ENCODE measurements at regions not wholly inside any gene's neighbourhood (a gene's known extent, or its start where the extent isn't known, plus 50 kb on each side); places are given as distances from the start of the nearest gene placed in this dataset.

GRCh38 chr15:98025237-98025636 is 64.7 kb downstream of the ARRDC4 start:
- POLR2A ChIA-PET (ENCODE audit: unreplicated experiment): no interaction called here
- no peak; the same call in 1 of the 2 replicates for ATAC-seq
- BruUV-seq (replicated peaks): no TSS peak

GRCh38 chr15:98034731-98035130 is 74.2 kb downstream of the ARRDC4 start:
- no peaks in the 10 kb centered on the region for H3K79me2 ChIP-seq (ENCODE audit: low read length)
- no peak for DNase-seq

More at GRCh38 chr15:98025237-98025636, 64.7 kb downstream of the ARRDC4 start:
- Histone ChIP-seq H3K27me3 (ENCODE audit: low read length) (peaks cover 16% of the 10 kb centered on the region), H3K4me3 (ENCODE audit: low read length) (no peak overlapping the region), H4K20me1 (ENCODE audit: low read length) (no peaks in the 10 kb centered on the region), H3K9ac (ENCODE audit: low read length) (no peak overlapping the region), H2AFZ (ENCODE audit: low read length) (no peak overlapping the region), H3K79me2 (ENCODE audit: low read length) (no peaks in the 10 kb centered on the region), H3K9me3 (ENCODE audit: low read length) (0 out of 2 replicates have a peak, but pooled peaks cover 3% of the 10 kb centered on the region), H3K36me3 (ENCODE audit: low read depth, low read length) (no peaks in the 10 kb centered on the region), H3K27ac (ENCODE audit: low read length) (no peak overlapping the region), H3F3A (ENCODE audit: low read length, unreplicated experiment) (no peaks in the 10 kb centered on the region), H3K4me1 (ENCODE audit: insufficient read depth, low read length) (peaks cover 5% of the 10 kb centered on the region), H3K4me2 (ENCODE audit: low read length) (no peak overlapping the region), H3K9me2 (replicated peaks; ENCODE audit: low read length) (no peaks in the 10 kb centered on the region)
- CTCF ChIA-PET: interaction anchor here (0.6 kb wide), 1 partner anchor 397 kb away, joined by 3 read pairs; no protein-coding TSS in a partner anchor
- intact Hi-C loops (cut with micrococcal nuclease): no loop called here
- TF ChIP-seq EZH2 (IDR thresholded peaks at IDR 0.05; ENCODE audit: low read length, unreplicated experiment) (no peak), CTCF (conservative IDR thresholded peaks at IDR 0.05; ENCODE audit: low read depth, low read length) (no peak), EZH2phosphoT487 (IDR thresholded peaks at IDR 0.05; ENCODE audit: borderline replicate concordance, low read length) (no peak)
- DNase-seq: peak; percentile 64

More at GRCh38 chr15:98034731-98035130, 74.2 kb downstream of the ARRDC4 start:
- H3K27ac ChIP-seq (ENCODE audit: low read length): no peak overlapping the region
- POLR2A ChIA-PET (ENCODE audit: unreplicated experiment): no interaction called here
- no peaks in the 10 kb centered on the region for H3K36me3 ChIP-seq (ENCODE audit: low read depth, low read length)
- H3K27me3 ChIP-seq (ENCODE audit: low read length): peaks cover 11% of the 10 kb centered on the region
- TF ChIP-seq CTCF (conservative IDR thresholded peaks at IDR 0.05; ENCODE audit: low read depth, low read length): no peak
- TF ChIP-seq EZH2phosphoT487 (IDR thresholded peaks at IDR 0.05; ENCODE audit: borderline replicate concordance, low read length): no peak
- TF ChIP-seq EZH2 (IDR thresholded peaks at IDR 0.05; ENCODE audit: low read length, unreplicated experiment): no peak
- no peak overlapping the region for H3K4me3 ChIP-seq (ENCODE audit: low read length)
- intact Hi-C loops (cut with micrococcal nuclease): no loop called here
- no peak for ATAC-seq
- no peak overlapping the region for H2AFZ ChIP-seq (ENCODE audit: low read length)
- H3K4me2 ChIP-seq (ENCODE audit: low read length): 0 out of 2 replicates have a peak overlapping the region, but pooled peaks have one; percentile 66
- H3K9me2 ChIP-seq (replicated peaks; ENCODE audit: low read length): no peaks in the 10 kb centered on the region
- H4K20me1 ChIP-seq (ENCODE audit: low read length): no peaks in the 10 kb centered on the region
- no TSS peak for BruUV-seq (replicated peaks)
- H3K9me3 ChIP-seq (ENCODE audit: low read length): no peaks in the 10 kb centered on the region
- H3F3A ChIP-seq (ENCODE audit: low read length, unreplicated experiment): no peaks in the 10 kb centered on the region
- H3K9ac ChIP-seq (ENCODE audit: low read length): no peak overlapping the region
- CTCF ChIA-PET: no interaction called here
- peaks cover 11% of the 10 kb centered on the region for H3K4me1 ChIP-seq (ENCODE audit: insufficient read depth, low read length)
